HEK293T (cell line): ENCODE measurements at regions not wholly inside any gene's neighbourhood (a gene's known extent, or its start where the extent isn't known, plus 50 kb on each side); places are given as distances from the start of the nearest gene placed in this dataset.

Experiments used
- CTCF ChIA-PET: fragments of 350-600 bp; formaldehyde crosslinking; extraction: SDS; loops from one replicate; lab custom pipeline; 2021; ENCODE audit warnings: antibody characterized with exemption, inconsistent platforms; lab: Yijun Ruan, JAX
- POLR2A ChIA-PET: fragments of 350-600 bp; formaldehyde crosslinking; extraction: SDS; loops from one replicate; lab custom pipeline; 2020; ENCODE audit warnings: antibody characterized with exemption, inconsistent platforms; lab: Yijun Ruan, JAX
- DNase-seq: peaks from one replicate; pipeline ENCODE4 v3.0.0; 2012; ENCODE audit warnings: mixed read lengths; ENCODE audit errors: extremely low spot score
- ARNT ChIP-seq: fragments of 450-650 bp; IDR thresholded peaks from 2 replicates; pipeline ENCODE4 v1.6.1; 2017; ENCODE audit warnings: mild to moderate bottlenecking
- BHLHE40 ChIP-seq: fragments of 450-650 bp; IDR thresholded peaks from 2 replicates; pipeline ENCODE4 v1.6.1; 2016; ENCODE audit warnings: mild to moderate bottlenecking, moderate library complexity, borderline replicate concordance
- CTBP1 ChIP-seq: fragments of 450-650 bp; IDR thresholded peaks from 2 replicates; pipeline ENCODE4 v1.6.1; 2016; ENCODE audit warnings: borderline replicate concordance
- ELF4 ChIP-seq: fragments of 450-650 bp; IDR thresholded peaks from 2 replicates; pipeline ENCODE4 v1.6.1; 2017; ENCODE audit warnings: antibody characterized with exemption
- FOXA1 ChIP-seq: fragments of 450-650 bp; IDR thresholded peaks from 2 replicates; pipeline ENCODE4 v1.6.1; 2016; ENCODE audit warnings: mild to moderate bottlenecking
- FOXK2 ChIP-seq: fragments of 450-650 bp; IDR thresholded peaks from 2 replicates; pipeline ENCODE4 v1.6.1; 2016; ENCODE audit warnings: mild to moderate bottlenecking
- FOXM1 ChIP-seq: fragments of 450-650 bp; IDR thresholded peaks from 2 replicates; pipeline ENCODE4 v1.6.1; 2017; ENCODE audit warnings: mild to moderate bottlenecking, borderline replicate concordance
- HDGF ChIP-seq: fragments of 450-650 bp; IDR thresholded peaks from 2 replicates; pipeline ENCODE4 v1.6.1; 2017; ENCODE audit warnings: antibody characterized with exemption, borderline replicate concordance
- L3MBTL2 ChIP-seq: fragments of 450-650 bp; conservative IDR thresholded peaks from 2 replicates; pipeline ENCODE4 v1.6.1; 2016; ENCODE audit warnings: mild to moderate bottlenecking
- LEF1 ChIP-seq: fragments of 450-650 bp; IDR thresholded peaks from 2 replicates; pipeline ENCODE4 v1.6.1; 2017; ENCODE audit warnings: mild to moderate bottlenecking, borderline replicate concordance
- NFRKB ChIP-seq: fragments of 450-650 bp; IDR thresholded peaks from 2 replicates; pipeline ENCODE4 v1.6.1; 2016; ENCODE audit warnings: mild to moderate bottlenecking, moderate library complexity
- PKNOX1 ChIP-seq: fragments of 450-650 bp; IDR thresholded peaks from 2 replicates; pipeline ENCODE4 v1.6.1; 2016
- SP1 ChIP-seq: fragments of 450-650 bp; IDR thresholded peaks from 2 replicates; pipeline ENCODE4 v1.6.1; 2017
- SUZ12 ChIP-seq: fragments of 450-650 bp; IDR thresholded peaks from 2 replicates; pipeline ENCODE4 v1.6.1; 2016; ENCODE audit warnings: mild to moderate bottlenecking
- TARDBP ChIP-seq: fragments of 450-650 bp; IDR thresholded peaks from 2 replicates; pipeline ENCODE4 v1.6.1; 2016
- ZNF384 ChIP-seq: fragments of 450-650 bp; IDR thresholded peaks from 2 replicates; pipeline ENCODE4 v1.6.1; 2016

- TF ChIP-seq FOXK2 = no peak
- TF ChIP-seq FOXM1 = no peak
- TF ChIP-seq ARNT = no peak
- TF ChIP-seq CTBP1 = no peak
- DNase-seq = no peak
- CTCF ChIA-PET = no interaction called here
- POLR2A ChIA-PET = no interaction called here
Measured at GRCh38 chr11:129584316-129584715, 208.7 kb downstream of the BARX2 start.

GRCh38 chr11:129589190-129589860 is 213.7 kb downstream of the BARX2 start:
- no peak for DNase-seq
- CTCF ChIA-PET = no interaction called here
- TF ChIP-seq FOXA1 (no peak), HDGF (no peak), SP1 (no peak), TARDBP (no peak), PKNOX1 (no peak), FOXK2 (no peak), ZNF384 (no peak), BHLHE40 (no peak), NFRKB (no peak), ARNT (no peak), SUZ12 (no peak), ELF4 (no peak), L3MBTL2 (no peak), FOXM1 (no peak)
- POLR2A ChIA-PET = no interaction called here

GRCh38 chr11:129590030-129590752 is 214.5 kb downstream of the BARX2 start:
- CTCF ChIA-PET = no interaction called here
- DNase-seq = no peak
- TF ChIP-seq ELF4 (no peak), SP1 (no peak)
- POLR2A ChIA-PET = no interaction called here

GRCh38 chr11:129590753-129591475 is 215.3 kb downstream of the BARX2 start:
- DNase-seq = no peak
- CTCF ChIA-PET = no interaction called here
- TF ChIP-seq BHLHE40 = no peak
- TF ChIP-seq FOXA1 = no peak
- TF ChIP-seq FOXK2 = no peak
- TF ChIP-seq SP1 = no peak
- TF ChIP-seq HDGF = no peak
- no peak for TF ChIP-seq FOXM1
- no peak for TF ChIP-seq L3MBTL2
- no peak for TF ChIP-seq ARNT
- TF ChIP-seq NFRKB = no peak
- TF ChIP-seq CTBP1 = no peak
- no peak for TF ChIP-seq ELF4
- TF ChIP-seq SUZ12 = no peak
- no peak for TF ChIP-seq PKNOX1
- POLR2A ChIA-PET = no interaction called here

- ChIA-PET CTCF (no interaction called here), POLR2A (no interaction called here)
Measured at GRCh38 chr11:129591527-129591926, 215.9 kb downstream of the BARX2 start.

GRCh38 chr11:129592191-129592590 is 216.5 kb downstream of the BARX2 start:
- POLR2A ChIA-PET = interaction anchor here (0.6 kb wide), 1 partner anchor 217 kb away, joined by 3 read pairs; the partner anchor contains the start of gene BARX2
- TF ChIP-seq L3MBTL2 (no peak), PKNOX1 (no peak), BHLHE40 (no peak), FOXM1 (no peak), ZNF384 (no peak), HDGF (no peak), SUZ12 (no peak), ARNT (no peak), FOXA1 (no peak), SP1 (no peak), TARDBP (no peak), FOXK2 (no peak), LEF1 (no peak)
- DNase-seq = no peak
- CTCF ChIA-PET = no interaction called here

More at GRCh38 chr11:129591527-129591926, 215.9 kb downstream of the BARX2 start:
- DNase-seq = no peak
- TF ChIP-seq TARDBP = no peak
